ENCODE measurements at regions not wholly inside any gene's neighbourhood (a gene's known extent, or its start where the extent isn't known, plus 50 kb on each side); places are given as distances from the start of the nearest gene placed in this dataset.

DNA sequence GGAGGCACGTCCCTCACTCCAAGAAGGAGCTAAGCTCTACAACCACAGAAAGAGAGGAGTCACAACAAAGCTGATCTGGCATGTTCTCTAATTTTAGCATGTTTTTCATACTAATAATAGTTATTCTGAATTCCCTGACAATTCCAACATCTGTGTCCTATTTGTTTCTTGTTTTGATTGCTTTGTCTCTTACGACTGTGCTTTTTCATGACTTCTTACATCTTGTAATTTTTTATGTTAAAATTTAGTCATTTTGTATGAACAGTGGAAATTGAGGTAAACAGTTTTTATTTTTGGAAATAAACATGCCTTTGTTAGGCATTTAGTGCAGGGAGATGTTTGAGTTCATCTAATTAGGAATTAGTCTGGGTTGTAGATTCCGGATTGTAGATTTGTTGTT, 668.1 kb upstream of the EDIL3 start:
- H3K9me3 ChIP-seq (ENCODE audit: control insufficient read depth, insufficient read depth, low read length): no peaks in the 10 kb centered on the region
- H3K9ac ChIP-seq (ENCODE audit: low read depth, low read length): no peak overlapping the region
- H3K27ac ChIP-seq (ENCODE audit: low read depth, low read length): no peak overlapping the region
- H3K36me3 ChIP-seq (ENCODE audit: control insufficient read depth, insufficient read depth, low read length): no peaks in the 10 kb centered on the region
- no peaks in the 10 kb centered on the region for H3K4me1 ChIP-seq (ENCODE audit: control insufficient read depth, insufficient read depth, low read length)
- no peaks in the 10 kb centered on the region for H3K27me3 ChIP-seq (ENCODE audit: control insufficient read depth, insufficient read depth, low read length)
- no peak overlapping the region for H3K4me3 ChIP-seq (ENCODE audit: low read depth, low read length)

DNA sequence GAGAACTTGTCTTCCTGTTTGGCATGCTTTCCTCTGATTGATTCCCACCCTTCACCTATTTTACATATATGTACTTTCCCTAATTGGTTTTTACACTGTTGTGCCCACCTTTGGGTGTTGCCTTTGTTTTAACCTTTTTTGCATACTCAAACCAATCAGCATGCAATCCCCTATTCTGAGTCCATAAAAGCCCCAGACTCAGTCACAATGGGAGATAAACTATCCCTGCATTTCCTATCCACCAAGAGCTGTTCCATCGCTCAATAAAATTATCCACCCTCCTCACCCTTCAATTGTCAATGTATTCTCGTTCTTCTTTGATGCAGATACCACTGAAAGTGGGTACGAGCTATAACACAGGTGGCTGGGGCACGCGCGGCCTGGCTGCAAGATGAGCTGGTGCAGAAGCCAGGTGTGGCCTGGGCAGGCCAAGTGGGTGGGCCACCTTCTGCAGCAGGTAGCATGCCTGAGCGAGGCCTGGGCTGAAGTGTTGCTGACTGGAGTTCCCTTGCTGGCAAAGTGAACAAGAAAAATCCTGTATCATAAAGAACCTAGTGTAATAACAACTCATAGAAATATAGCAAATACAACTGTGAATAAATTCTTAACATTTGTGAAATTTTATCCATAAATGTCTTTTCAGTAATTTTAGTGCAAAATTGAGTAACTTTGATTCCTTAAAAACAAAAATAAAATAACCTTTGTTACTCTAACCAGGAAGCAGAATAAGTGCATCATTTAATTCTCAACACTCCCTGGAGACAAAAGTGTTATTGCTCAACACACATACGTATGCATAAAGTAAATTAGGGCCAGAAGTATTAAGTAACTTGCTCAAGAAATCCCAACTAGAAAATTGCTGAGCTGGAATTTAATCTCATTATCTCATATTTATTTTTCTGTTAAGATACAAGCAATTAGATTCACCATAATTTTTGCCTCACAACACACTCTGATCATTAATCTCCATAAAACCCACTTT, 685.3 kb upstream of the EDIL3 start:
- Histone ChIP-seq H3K4me3 (ENCODE audit: low read depth, low read length) (no peak overlapping the region), H3K36me3 (ENCODE audit: control insufficient read depth, insufficient read depth, low read length) (no peaks in the 10 kb centered on the region), H3K4me1 (ENCODE audit: control insufficient read depth, insufficient read depth, low read length) (no peaks in the 10 kb centered on the region), H3K27ac (ENCODE audit: low read depth, low read length) (no peak overlapping the region), H3K9ac (ENCODE audit: low read depth, low read length) (no peak overlapping the region), H3K9me3 (ENCODE audit: control insufficient read depth, insufficient read depth, low read length) (no peaks in the 10 kb centered on the region), H3K27me3 (ENCODE audit: control insufficient read depth, insufficient read depth, low read length) (no peaks in the 10 kb centered on the region)

DNA sequence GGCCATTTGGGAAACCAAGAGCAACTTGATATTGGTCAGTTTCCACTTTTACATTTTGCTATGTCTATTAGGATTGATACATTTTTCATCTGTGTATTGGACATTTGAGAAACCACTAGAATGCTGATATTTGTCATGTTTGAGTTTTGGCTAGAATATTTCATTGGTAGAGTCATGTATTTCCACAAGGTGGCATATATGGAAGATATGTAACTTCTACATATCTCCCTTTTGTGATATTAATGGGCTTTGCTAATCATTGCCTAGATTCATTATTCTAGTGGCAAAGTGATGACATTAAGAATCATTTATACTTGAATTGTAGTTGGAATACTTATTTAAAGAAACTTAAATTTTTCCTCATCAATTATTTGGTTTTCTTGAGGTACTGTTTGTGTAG, 692.9 kb upstream of the EDIL3 start:
- H3K27ac ChIP-seq (ENCODE audit: low read depth, low read length): no peak overlapping the region
- H3K9me3 ChIP-seq (ENCODE audit: control insufficient read depth, insufficient read depth, low read length): no peaks in the 10 kb centered on the region
- no peaks in the 10 kb centered on the region for H3K4me1 ChIP-seq (ENCODE audit: control insufficient read depth, insufficient read depth, low read length)
- no peak overlapping the region for H3K4me3 ChIP-seq (ENCODE audit: low read depth, low read length)
- H3K27me3 ChIP-seq (ENCODE audit: control insufficient read depth, insufficient read depth, low read length): no peaks in the 10 kb centered on the region
- H3K9ac ChIP-seq (ENCODE audit: low read depth, low read length): no peak overlapping the region
- H3K36me3 ChIP-seq (ENCODE audit: control insufficient read depth, insufficient read depth, low read length): no peaks in the 10 kb centered on the region

DNA sequence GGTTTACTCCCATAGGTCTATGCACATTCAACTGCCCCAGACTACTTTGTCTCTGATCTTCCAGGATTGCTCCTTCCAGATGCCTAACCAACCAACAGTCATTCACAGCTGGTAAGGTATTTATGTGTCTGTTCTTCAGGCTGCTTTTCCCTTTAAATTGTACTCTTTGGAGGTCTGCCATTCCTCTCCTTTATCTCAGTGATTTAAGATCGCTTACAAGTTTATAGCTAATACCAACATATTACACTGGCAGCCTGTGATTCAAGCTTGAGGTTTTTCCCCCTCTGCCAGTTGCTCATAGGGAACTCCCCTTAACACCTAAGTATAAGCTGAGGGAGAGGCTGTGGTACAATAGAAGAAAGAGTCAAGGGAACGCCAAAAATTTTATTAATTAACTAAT, 711.7 kb upstream of the EDIL3 start:
- H3K4me1 ChIP-seq (ENCODE audit: control insufficient read depth, insufficient read depth, low read length): no peaks in the 10 kb centered on the region

DNA sequence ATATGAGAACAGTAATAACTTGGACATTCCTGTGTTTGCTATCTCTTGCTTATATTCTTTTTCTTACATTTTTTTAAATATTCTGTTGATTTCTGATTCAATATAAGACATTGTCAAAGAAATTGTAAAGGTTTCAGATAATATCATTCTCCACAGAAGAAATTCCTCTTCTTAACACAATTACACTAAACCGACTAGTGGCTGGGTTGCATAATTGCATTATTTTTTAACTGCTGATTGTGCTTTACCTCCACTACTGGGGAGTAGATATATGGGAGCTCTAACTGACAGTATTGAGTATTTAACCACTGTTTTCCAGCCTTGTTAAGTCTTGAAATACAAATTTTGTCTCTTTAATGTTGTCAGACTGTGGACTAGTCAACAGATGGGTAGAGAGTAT, 723.8 kb upstream of the EDIL3 start:
- H3K36me3 ChIP-seq (ENCODE audit: control insufficient read depth, insufficient read depth, low read length): no peaks in the 10 kb centered on the region
- no peak overlapping the region for H3K9ac ChIP-seq (ENCODE audit: low read depth, low read length)
- no peak overlapping the region for H3K27ac ChIP-seq (ENCODE audit: low read depth, low read length)
- H3K9me3 ChIP-seq (ENCODE audit: control insufficient read depth, insufficient read depth, low read length): no peaks in the 10 kb centered on the region
- H3K4me3 ChIP-seq (ENCODE audit: low read depth, low read length): no peak overlapping the region
- H3K4me1 ChIP-seq (ENCODE audit: control insufficient read depth, insufficient read depth, low read length): no peaks in the 10 kb centered on the region
- H3K27me3 ChIP-seq (ENCODE audit: control insufficient read depth, insufficient read depth, low read length): no peaks in the 10 kb centered on the region

More for the DNA sequence above, 711.7 kb upstream of the EDIL3 start:
- Histone ChIP-seq H3K9ac (ENCODE audit: low read depth, low read length) (no peak overlapping the region), H3K27me3 (ENCODE audit: control insufficient read depth, insufficient read depth, low read length) (no peaks in the 10 kb centered on the region), H3K4me3 (ENCODE audit: low read depth, low read length) (no peak overlapping the region), H3K9me3 (ENCODE audit: control insufficient read depth, insufficient read depth, low read length) (no peaks in the 10 kb centered on the region), H3K27ac (ENCODE audit: low read depth, low read length) (no peak overlapping the region), H3K36me3 (ENCODE audit: control insufficient read depth, insufficient read depth, low read length) (no peaks in the 10 kb centered on the region)

DNA sequence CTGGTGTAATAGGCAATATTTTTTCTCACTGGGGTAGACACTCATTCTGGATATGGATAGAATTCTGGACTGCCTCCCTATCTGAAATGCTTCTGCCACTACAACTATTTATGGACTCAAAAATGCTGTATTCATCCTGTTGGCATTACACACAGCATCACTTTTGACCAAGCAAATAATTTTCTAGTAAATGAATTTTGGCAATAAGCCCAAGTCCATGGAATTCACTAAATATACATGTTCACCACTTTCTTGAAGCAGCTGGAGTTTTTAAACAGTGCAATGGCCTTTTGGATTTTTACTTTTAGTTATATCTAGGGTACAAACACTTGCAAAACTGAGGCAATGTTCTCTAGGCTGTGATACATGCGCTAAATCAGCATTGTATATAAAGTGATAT, 724.9 kb upstream of the EDIL3 start:
- Histone ChIP-seq H3K9me3 (ENCODE audit: control insufficient read depth, insufficient read depth, low read length) (no peaks in the 10 kb centered on the region), H3K27ac (ENCODE audit: low read depth, low read length) (no peak overlapping the region), H3K4me1 (ENCODE audit: control insufficient read depth, insufficient read depth, low read length) (no peaks in the 10 kb centered on the region), H3K27me3 (ENCODE audit: control insufficient read depth, insufficient read depth, low read length) (no peaks in the 10 kb centered on the region), H3K9ac (ENCODE audit: low read depth, low read length) (no peak overlapping the region), H3K36me3 (ENCODE audit: control insufficient read depth, insufficient read depth, low read length) (no peaks in the 10 kb centered on the region), H3K4me3 (ENCODE audit: low read depth, low read length) (no peak overlapping the region)

DNA sequence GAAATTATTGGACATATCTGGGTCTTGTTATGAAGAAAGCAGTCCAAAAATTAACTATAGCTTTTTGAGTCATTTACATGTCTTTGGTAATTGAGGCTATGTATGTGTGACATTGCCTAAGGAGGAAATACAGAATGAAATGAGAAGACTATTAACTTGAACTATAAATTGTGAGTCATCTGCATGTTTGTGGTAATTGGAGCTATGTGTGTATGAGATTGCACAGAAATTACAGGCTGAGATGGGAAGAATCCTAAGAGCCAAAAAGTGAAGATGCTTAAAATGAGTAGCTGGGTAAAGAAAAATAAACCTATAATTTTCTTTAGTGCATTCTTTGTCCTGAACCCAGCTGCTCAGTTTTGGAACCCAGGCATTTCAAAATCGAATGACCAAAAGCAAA, 747.6 kb upstream of the EDIL3 start:
- H3K9me3 ChIP-seq (ENCODE audit: control insufficient read depth, insufficient read depth, low read length): no peaks in the 10 kb centered on the region
- no peak overlapping the region for H3K27ac ChIP-seq (ENCODE audit: low read depth, low read length)
- no peaks in the 10 kb centered on the region for H3K36me3 ChIP-seq (ENCODE audit: control insufficient read depth, insufficient read depth, low read length)
- H3K27me3 ChIP-seq (ENCODE audit: control insufficient read depth, insufficient read depth, low read length): no peaks in the 10 kb centered on the region
- H3K9ac ChIP-seq (ENCODE audit: low read depth, low read length): no peak overlapping the region
- no peaks in the 10 kb centered on the region for H3K4me1 ChIP-seq (ENCODE audit: control insufficient read depth, insufficient read depth, low read length)
- no peak overlapping the region for H3K4me3 ChIP-seq (ENCODE audit: low read depth, low read length)

DNA sequence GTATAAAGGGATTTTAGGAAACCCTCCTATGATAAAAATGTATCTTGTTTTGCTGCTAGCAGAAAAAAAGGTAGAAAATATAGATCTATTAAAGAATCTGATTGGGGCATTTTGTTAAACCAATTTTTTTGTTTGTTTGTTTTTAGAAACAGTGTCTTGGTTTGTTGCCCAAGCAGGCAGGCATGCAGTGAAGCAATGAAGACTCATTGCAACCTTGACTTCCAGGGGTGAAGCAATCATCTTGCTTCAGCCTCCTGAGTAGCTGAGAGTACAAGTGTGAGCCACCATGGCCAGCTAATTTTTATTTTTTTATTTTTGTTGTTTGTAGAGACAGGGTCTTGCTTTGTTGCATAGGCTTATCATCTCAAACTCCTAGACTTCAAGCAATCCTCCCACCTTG, 755.8 kb upstream of the EDIL3 start:
- Histone ChIP-seq H3K4me1 (ENCODE audit: control insufficient read depth, insufficient read depth, low read length) (no peaks in the 10 kb centered on the region), H3K9ac (ENCODE audit: low read depth, low read length) (no peak overlapping the region), H3K4me3 (ENCODE audit: low read depth, low read length) (no peak overlapping the region), H3K27me3 (ENCODE audit: control insufficient read depth, insufficient read depth, low read length) (no peaks in the 10 kb centered on the region), H3K36me3 (ENCODE audit: control insufficient read depth, insufficient read depth, low read length) (no peaks in the 10 kb centered on the region), H3K9me3 (ENCODE audit: control insufficient read depth, insufficient read depth, low read length) (no peaks in the 10 kb centered on the region), H3K27ac (ENCODE audit: low read depth, low read length) (no peak overlapping the region)

DNA sequence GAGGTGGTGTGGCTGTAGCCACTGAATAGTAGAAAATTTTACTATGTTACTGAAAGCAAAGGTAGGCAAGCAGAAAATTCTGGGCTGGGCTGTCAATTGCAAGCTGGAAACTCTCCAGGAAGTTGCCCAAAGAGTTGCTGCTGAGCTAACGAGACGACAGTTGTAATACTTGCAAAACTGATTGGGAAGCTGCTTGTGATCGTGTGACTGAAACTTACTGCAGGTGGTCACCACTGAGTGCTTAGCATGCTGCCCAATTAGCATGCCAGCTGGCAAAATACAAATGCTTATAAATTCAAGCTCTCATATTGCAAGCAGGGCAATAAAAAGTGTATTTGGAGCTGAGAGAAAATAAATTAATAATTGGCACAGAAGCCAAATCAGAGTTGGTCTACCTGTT, 758.5 kb upstream of the EDIL3 start:
- Histone ChIP-seq H3K9me3 (ENCODE audit: control insufficient read depth, insufficient read depth, low read length) (no peaks in the 10 kb centered on the region), H3K36me3 (ENCODE audit: control insufficient read depth, insufficient read depth, low read length) (no peaks in the 10 kb centered on the region), H3K27ac (ENCODE audit: low read depth, low read length) (no peak overlapping the region), H3K4me1 (ENCODE audit: control insufficient read depth, insufficient read depth, low read length) (no peaks in the 10 kb centered on the region), H3K9ac (ENCODE audit: low read depth, low read length) (no peak overlapping the region), H3K4me3 (ENCODE audit: low read depth, low read length) (no peak overlapping the region), H3K27me3 (ENCODE audit: control insufficient read depth, insufficient read depth, low read length) (no peaks in the 10 kb centered on the region)

DNA sequence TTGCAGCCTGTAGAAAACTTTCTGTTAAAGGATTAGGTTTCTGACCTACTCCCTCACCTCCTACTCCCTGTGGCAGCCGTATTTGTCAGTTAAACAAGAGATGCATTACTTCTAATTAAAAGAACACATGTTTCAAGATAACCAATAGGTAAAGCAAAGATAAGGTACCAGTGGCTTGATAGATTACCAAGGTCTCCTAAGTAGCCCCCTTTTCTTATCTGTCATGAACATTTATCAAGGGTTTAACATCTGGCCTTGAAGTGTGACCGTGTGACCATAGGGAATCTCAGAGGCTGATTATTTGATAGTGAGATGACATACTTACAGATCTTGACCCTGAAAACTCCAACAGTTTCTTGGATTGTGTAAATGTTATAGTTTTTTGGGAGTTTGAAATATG, 764.0 kb upstream of the EDIL3 start:
- H3K27me3 ChIP-seq (ENCODE audit: control insufficient read depth, insufficient read depth, low read length): no peaks in the 10 kb centered on the region
- no peak overlapping the region for H3K27ac ChIP-seq (ENCODE audit: low read depth, low read length)
- no peaks in the 10 kb centered on the region for H3K9me3 ChIP-seq (ENCODE audit: control insufficient read depth, insufficient read depth, low read length)
- H3K4me1 ChIP-seq (ENCODE audit: control insufficient read depth, insufficient read depth, low read length): no peaks in the 10 kb centered on the region
- H3K4me3 ChIP-seq (ENCODE audit: low read depth, low read length): no peak overlapping the region
- no peaks in the 10 kb centered on the region for H3K36me3 ChIP-seq (ENCODE audit: control insufficient read depth, insufficient read depth, low read length)
- no peak overlapping the region for H3K9ac ChIP-seq (ENCODE audit: low read depth, low read length)

DNA sequence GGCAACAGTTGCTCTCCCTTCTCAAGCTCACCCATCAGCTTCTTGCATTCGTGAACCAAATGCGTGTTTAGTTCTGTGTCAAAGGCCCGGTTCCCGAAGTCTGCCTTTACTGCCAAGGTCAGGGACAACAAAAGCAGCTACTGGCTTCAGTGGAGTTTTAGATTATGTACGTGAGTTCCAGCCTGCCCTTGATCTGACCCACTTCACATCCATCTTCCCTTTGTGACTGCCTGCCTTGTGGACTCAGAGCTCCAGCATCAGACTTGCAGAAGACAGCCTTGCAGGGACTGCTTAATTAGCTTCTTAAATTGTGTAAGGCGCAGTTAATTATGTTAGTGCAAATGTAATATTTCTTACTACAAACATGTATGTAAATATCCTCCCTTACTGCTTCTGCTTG, 774.7 kb upstream of the EDIL3 start:
- Histone ChIP-seq H3K27ac (ENCODE audit: low read depth, low read length) (no peak overlapping the region), H3K9ac (ENCODE audit: low read depth, low read length) (no peak overlapping the region), H3K36me3 (ENCODE audit: control insufficient read depth, insufficient read depth, low read length) (no peaks in the 10 kb centered on the region), H3K4me1 (ENCODE audit: control insufficient read depth, insufficient read depth, low read length) (no peaks in the 10 kb centered on the region), H3K9me3 (ENCODE audit: control insufficient read depth, insufficient read depth, low read length) (no peaks in the 10 kb centered on the region), H3K4me3 (ENCODE audit: low read depth, low read length) (no peak overlapping the region), H3K27me3 (ENCODE audit: control insufficient read depth, insufficient read depth, low read length) (no peaks in the 10 kb centered on the region)

All from HUES48 (cell line).